ENCODE measurements at regions not wholly inside any gene's neighbourhood (a gene's known extent, or its start where the extent isn't known, plus 50 kb on each side); places are given as distances from the start of the nearest gene placed in this dataset.

GRCh38 chr5:98518754-98519153 lies 254.7 kb upstream of the RGMB start:
- Histone ChIP-seq H3K14ac (replicated peaks; ENCODE audit: low read depth, low read length) (no peak overlapping the region), H2BK120ac (ENCODE audit: low read depth, low read length) (no peak overlapping the region), H4K5ac (ENCODE audit: low read depth, low read length) (no peak overlapping the region), H3K56ac (ENCODE audit: extremely low read depth, insufficient read depth, low read length) (no peak overlapping the region), H3K79me1 (ENCODE audit: low read depth in 1 of 2, low read length in 2 of 2) (no peaks in the 10 kb centered on the region), H4K20me1 (ENCODE audit: insufficient read depth, low read length) (no peaks in the 10 kb centered on the region), H3K23ac (ENCODE audit: low read depth, low read length) (no peak overlapping the region), H2BK15ac (ENCODE audit: low read depth, low read length) (no peak overlapping the region), H3K27me3 (ENCODE audit: control insufficient read depth, insufficient read depth, low read length) (no peaks in the 10 kb centered on the region), H2AK9ac (replicated peaks; ENCODE audit: low read depth, low read length, poor library complexity) (no peak overlapping the region), H3K4me2 (ENCODE audit: low read depth, low read length) (no peak overlapping the region), H3K4ac (ENCODE audit: low read depth, low read length) (no peak overlapping the region), H3K36me3 (ENCODE audit: control insufficient read depth, insufficient read depth, low read length) (no peaks in the 10 kb centered on the region), H4K8ac (ENCODE audit: low read depth in 2 of 2, low read length in 2 of 2) (no peak overlapping the region), H4K91ac (ENCODE audit: insufficient read depth, low read depth, low read length) (no peak overlapping the region), H3K9ac (ENCODE audit: low read depth, low read length) (no peak overlapping the region), H2AFZ (replicated peaks; ENCODE audit: low read length, poor library complexity) (no peak overlapping the region), H3K9me1 (ENCODE audit: insufficient read depth, low read length) (no peaks in the 10 kb centered on the region), H3K27ac (ENCODE audit: insufficient read depth, low read length) (no peak overlapping the region), H2BK5ac (ENCODE audit: low read depth, low read length, poor library complexity, severe bottlenecking) (no peak overlapping the region), H2AK5ac (ENCODE audit: low read depth, low read length) (no peak overlapping the region), H3K4me1 (ENCODE audit: control insufficient read depth, insufficient read depth, low read length) (no peaks in the 10 kb centered on the region), H3K4me3 (ENCODE audit: insufficient read depth, low read depth, low read length) (no peak overlapping the region), H3K18ac (ENCODE audit: low read depth, low read length) (no peak overlapping the region), H2BK20ac (ENCODE audit: low read depth, low read length) (no peak overlapping the region), H3K9me3 (ENCODE audit: control insufficient read depth, insufficient read depth, low read length) (no peaks in the 10 kb centered on the region)
- no TSS peak for BruUV-seq (replicated peaks)
- ATAC-seq (ENCODE audit: low read depth), result no peak
- DNase-seq, result no peak
- in situ Hi-C loops (cut with MboI; ENCODE audit: low sequenced_read_pairs) (no loop called here), dilution Hi-C loops (cut with HindIII; ENCODE audit: low sequenced_read_pairs, unreplicated experiment) (no loop called here), intact Hi-C loops (cut with micrococcal nuclease) (no loop called here)
- no CpG with 5 or more reads among the region's 1 CpG for WGBS, 2 experiments (ENCODE audit: extremely low coverage in 2 of 2, insufficient read length in 1 of 2)
- CTCF ChIA-PET, result interaction anchor here (0.7 to 1.8 kb wide), 2 partner anchors 112 to 250 kb away, joined by 4 to 6 read pairs; no protein-coding TSS in a partner anchor
- TF ChIP-seq MXI1 (IDR thresholded peaks at IDR 0.05; ENCODE audit: borderline replicate concordance, low read depth, low read length) (no peak), BHLHE40 (IDR thresholded peaks at IDR 0.05; ENCODE audit: low read depth, low read length) (no peak), SMC3 (IDR thresholded peaks at IDR 0.05; ENCODE audit: low read depth, low read length) (no peak), RCOR1 (IDR thresholded peaks at IDR 0.05; ENCODE audit: insufficient replicate concordance, low read length) (no peak), RFX5 (IDR thresholded peaks at IDR 0.05; ENCODE audit: low read depth, low read length) (no peak), USF2 (IDR thresholded peaks at IDR 0.05; ENCODE audit: low read depth, low read length) (no peak), RAD21 (IDR thresholded peaks at IDR 0.05; ENCODE audit: low read length) (no peak)
- POLR2A ChIA-PET (ENCODE audit: unreplicated experiment), result no interaction called here
